ENCODE measurements at regions not wholly inside any gene's neighbourhood (a gene's known extent, or its start where the extent isn't known, plus 50 kb on each side); places are given as distances from the start of the nearest gene placed in this dataset.

DNA sequence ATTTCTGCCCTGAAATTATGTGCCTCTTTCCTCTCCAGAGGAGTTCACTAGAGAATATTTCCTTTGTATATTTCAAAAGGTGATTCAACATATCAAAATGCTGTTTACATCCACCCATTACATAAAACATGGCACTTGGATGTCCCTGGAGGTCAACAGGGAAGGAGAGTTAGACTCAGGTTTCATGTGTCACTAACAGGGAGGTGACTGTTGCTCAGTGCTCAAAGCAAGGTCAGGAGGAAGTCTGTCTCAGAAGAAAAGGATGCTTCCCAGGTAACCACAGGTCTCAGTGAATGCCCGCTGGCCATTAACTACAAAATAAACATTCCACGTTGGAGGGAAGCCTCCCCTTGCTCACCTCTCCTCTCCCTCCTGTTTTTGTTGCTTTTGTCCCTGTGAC is 198.6 kb downstream of the AXIN2 start:
- TF ChIP-seq, protein P1, sequence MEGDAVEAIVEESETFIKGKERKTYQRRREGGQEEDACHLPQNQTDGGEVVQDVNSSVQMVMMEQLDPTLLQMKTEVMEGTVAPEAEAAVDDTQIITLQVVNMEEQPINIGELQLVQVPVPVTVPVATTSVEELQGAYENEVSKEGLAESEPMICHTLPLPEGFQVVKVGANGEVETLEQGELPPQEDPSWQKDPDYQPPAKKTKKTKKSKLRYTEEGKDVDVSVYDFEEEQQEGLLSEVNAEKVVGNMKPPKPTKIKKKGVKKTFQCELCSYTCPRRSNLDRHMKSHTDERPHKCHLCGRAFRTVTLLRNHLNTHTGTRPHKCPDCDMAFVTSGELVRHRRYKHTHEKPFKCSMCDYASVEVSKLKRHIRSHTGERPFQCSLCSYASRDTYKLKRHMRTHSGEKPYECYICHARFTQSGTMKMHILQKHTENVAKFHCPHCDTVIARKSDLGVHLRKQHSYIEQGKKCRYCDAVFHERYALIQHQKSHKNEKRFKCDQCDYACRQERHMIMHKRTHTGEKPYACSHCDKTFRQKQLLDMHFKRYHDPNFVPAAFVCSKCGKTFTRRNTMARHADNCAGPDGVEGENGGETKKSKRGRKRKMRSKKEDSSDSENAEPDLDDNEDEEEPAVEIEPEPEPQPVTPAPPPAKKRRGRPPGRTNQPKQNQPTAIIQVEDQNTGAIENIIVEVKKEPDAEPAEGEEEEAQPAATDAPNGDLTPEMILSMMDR (IDR thresholded peaks at IDR 0.05; ENCODE audit: borderline replicate concordance, extremely low read depth, low read length, poor library complexity, severe bottlenecking), result no peak
- TF ChIP-seq EZH2 (IDR thresholded peaks at IDR 0.05; ENCODE audit: borderline replicate concordance, low read depth, low read length, severe bottlenecking), result no peak

All from DND-41 (cell line).